Left renal pelvis (tissue), 4 donors: ENCODE measurements at regions not wholly inside any gene's neighbourhood (a gene's known extent, or its start where the extent isn't known, plus 50 kb on each side); places are given as distances from the start of the nearest gene placed in this dataset.
"Not testable (repeated sequence)": the region's sequence is repeated elsewhere in the genome, so short reads cannot be mapped to it uniquely, and the experiment has no call there.

Source experiments
- DNase-seq, 4 donors: peaks; one replicate each; pipeline ENCODE4 v3.0.0-alpha.2; 2013; ENCODE audit warnings: low read depth in 4 of 4, low spot score in 3 of 4

GRCh38 chr9:42325142-42325541 is 141.7 kb downstream of the SPATA31A6 start:
- DNase-seq = not testable (repeated sequence)

DNA sequence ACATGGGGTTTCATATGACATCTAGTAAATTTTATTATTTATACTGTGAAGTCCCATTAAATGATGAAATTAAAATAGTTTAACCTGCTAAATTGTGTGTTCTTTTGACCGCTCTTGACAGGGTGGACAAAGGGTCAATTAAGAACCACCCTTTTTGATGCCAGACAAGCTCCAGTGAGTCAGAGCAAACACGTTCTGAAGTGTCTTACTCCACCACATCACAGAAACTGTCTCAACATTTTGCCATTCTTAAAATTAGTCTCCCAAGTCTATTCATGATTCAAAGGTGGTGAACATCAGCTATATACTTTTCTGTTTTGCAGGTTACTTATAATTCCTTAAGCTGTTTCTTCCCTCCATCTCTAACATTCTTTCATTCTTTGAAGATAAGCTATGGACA is 142.1 kb downstream of the SPATA31A6 start:
- not testable (repeated sequence) for DNase-seq

DNA sequence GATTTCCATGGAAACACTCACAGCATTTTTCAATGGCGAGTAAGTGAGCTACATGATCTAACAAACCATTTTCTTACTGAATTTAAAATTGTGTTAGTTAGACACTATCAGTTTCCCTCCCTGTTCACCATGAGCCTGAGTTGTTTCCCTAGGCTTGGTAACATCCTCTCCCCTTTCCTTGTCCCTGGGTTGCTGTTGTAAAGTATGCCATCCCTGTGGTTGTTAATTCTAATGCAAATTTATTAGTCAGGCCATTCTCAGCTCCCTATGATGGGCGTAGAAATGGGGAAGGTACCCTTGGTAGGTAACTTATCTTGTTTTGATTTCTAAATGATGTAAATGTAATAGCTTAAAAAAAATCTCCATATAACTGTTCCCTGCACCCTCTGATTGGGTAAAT is 143.0 kb downstream of the SPATA31A6 start:
- not testable (repeated sequence) for DNase-seq

- not testable (repeated sequence) for DNase-seq
Measured at GRCh38 chr9:42335342-42335741, 151.9 kb downstream of the SPATA31A6 start.

- not testable (repeated sequence) for DNase-seq
Measured at GRCh38 chr9:42335984-42336657, 152.7 kb downstream of the SPATA31A6 start.

DNA sequence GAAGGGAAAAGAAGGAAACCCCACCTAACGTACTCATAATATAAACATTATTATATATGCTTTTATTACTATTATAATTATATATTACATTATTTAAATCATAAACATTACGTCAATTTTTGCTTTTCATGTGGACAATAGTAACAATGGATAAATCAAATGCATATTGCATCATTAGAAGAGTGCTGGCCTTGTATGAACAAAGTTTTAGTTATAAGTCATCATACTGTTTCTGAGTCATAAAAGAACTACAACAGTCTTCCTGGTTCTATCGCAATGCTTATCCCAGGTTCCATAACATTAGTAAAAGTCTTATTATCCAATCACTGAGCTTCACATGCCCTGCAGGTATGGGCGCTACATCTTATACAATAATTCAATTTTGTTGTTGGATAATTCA is 154.8 kb downstream of the SPATA31A6 start:
- DNase-seq = not testable (repeated sequence)

- DNase-seq = not testable (repeated sequence)
Measured at GRCh38 chr9:42339671-42340434, 156.4 kb downstream of the SPATA31A6 start.

GRCh38 chr9:42340435-42340723 is 156.9 kb downstream of the SPATA31A6 start:
- not testable (repeated sequence) for DNase-seq

DNA sequence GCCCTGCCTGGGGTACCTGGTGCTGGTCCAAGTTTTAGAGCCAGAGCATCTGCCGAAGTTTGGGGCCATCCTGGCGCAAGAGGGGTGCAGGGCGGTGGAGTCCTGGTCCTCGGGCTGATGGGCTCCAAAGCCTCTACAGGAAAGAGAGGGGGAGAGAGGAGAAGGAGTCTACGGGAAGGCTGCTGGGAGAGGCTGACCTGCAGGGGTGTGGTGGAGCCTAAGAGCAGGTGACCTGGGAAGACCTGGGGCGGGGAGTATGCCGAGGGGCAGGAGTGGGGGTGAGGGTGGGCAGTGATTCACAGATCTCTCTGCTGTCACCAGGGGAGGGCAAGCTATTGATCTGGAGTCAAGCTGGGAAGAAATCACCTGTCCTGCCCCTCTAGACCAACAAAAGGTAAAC is 158.4 kb downstream of the SPATA31A6 start:
- not testable (repeated sequence) for DNase-seq

GRCh38 chr9:42342297-42342696 is 158.8 kb downstream of the SPATA31A6 start:
- not testable (repeated sequence) for DNase-seq

DNA sequence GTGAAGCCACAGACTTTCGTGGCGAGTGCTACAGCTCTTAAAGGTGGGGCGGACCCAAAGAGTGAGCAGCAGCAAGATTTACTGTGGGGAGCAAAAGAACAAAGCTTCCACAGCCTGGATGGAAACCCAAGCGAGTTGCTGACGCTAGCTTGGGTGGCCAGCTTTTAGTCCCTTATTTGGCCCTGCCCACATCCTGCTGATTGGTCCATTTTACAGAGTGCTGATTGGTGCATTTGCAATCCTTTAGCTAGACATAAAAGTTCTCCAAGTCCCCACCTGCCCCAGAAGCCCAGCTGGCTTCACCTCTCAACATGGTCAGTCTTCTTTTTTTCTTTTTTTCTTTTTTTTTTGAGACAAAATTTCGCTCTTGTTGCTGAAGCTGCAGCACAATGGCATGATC is 161.0 kb downstream of the SPATA31A6 start:
- not testable (repeated sequence) for DNase-seq

GRCh38 chr9:42346916-42347315 is 163.5 kb downstream of the SPATA31A6 start:
- not testable (repeated sequence) for DNase-seq

DNA sequence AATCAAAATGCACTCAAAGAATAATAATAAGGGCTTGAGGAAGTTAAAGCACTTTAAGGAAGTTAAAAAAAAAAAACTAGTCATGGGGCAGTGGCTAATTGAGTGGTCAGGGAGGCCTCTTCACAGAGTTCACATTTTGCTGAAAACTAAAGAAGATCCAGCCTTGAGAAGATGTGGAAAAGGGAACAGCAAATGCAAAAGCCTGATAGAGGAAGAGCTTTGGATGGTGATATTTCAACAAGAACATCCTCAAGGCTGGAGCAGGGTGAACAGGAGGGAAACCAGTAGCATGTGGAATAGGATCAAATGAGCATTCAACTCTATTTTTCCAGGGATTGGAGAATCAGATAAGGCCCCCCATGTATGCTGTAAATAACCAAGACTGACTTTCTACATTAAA is 165.7 kb downstream of the SPATA31A6 start:
- not testable (repeated sequence) for DNase-seq

DNA sequence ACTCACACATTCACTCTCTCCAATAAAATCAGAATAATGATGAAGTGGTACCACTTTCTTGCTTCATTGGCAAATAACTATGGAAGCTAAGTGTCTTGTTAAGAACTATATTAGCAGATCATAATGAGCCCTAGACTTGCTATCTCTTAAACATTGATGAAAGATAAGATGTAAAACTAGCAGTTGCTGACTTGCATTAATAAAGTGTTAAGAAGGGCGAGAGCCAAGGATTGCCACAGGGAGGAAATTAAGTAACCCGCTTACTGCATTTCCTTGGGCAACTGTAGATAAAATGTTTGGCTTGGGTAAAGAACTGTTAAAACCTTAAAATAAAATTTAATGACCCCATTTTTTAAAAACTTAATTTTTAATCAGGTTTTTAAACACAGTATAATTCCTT is 167.0 kb downstream of the SPATA31A6 start:
- DNase-seq = not testable (repeated sequence)

DNA sequence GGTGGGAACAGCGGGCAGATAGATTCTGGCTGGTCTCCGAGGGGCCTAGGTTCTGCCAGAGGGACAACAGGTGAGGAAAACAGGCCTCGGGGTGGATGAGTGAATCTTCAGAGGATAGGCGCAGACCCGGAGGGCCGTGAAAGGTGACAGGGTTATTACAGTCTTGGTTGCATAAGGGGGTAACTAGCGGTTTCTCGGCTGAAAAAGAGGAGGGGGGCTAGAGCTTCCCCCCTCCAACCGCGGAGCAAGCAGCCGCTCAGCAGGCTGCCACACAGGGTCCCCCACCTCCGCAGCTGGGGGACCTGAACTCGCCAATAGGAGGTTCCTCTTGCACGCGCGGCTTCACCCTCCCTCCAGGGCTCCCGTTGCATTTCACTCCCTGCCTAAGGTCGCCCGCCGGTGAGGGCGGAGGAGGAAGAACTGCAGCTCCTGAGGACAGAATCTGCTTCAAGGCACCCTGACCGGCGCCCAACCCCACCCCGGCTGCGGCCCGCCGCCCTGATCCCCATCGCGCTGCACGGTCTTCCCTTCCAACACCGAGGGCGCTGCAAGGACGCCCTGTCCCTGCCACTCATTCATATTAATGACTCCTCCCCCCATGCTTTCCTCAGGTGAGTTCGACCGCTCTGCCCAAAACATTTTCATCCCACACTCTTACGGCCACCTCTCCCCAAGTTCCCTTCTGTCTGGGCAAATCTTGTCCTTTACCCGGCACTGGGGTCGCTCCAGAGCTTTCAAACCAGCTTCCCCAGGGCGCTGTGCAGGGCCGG is 174.3 kb downstream of the SPATA31A6 start:
- DNase-seq = not testable (repeated sequence)

DNA sequence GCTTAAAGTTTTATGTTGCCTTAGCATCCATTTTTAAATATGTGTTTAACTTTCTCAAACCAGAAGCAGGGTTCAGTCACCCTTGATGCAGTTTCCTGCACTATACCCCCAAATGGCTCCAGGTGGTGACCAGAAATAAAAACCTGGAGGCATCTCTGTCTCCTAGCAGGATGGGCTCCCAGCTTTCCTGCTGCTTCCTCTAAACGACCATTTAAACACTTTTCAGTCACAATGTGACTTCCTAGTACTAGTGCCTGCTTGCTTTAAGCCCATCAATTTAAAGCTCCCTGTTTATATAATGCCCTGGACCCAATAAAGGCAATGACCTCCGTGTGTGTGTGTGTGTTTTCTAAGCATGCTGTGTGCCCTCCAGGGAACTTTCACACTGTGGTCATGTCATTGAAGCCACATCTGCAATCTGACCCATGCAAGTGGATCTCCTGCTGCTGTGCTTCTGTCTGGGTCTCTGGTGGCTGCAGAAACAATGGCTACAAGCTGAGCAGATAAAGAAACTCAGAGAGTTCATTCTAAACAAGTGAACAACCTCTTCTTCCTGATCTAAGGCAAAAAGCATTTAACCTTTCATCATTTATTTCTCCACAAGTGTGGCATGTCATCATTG is 175.3 kb downstream of the SPATA31A6 start:
- DNase-seq = not testable (repeated sequence)

- not testable (repeated sequence) for DNase-seq
Measured at GRCh38 chr9:42364410-42365243, 181.2 kb downstream of the SPATA31A6 start.

GRCh38 chr9:42365244-42365945 is 181.9 kb downstream of the SPATA31A6 start:
- DNase-seq = not testable (repeated sequence)

DNA sequence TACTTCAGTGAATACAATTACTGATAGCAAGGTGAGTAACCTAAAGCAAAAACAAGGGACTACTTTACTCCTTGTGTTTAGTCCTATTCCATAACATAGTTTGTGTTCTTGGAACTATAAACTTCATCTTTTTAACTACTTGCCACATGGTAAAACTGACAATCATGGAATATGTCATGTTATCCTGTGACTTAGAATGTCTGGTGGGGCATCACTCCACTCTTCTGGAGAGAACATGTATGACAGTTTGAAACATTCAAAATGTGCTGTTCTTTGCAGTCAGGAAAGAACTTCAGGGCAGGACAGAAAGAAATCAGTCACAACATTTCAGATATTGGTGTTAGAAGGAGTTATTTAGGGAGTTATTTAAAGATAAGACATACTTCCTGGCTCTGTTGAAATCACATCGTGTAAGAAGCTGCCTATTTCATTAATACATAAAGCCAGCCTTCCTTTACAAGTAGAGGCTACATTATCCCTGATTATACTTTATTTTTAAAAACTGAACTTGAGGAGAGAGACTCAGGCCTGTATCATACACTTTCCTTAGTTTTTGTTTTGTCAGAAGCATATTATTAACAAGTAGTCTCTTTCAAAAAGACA is 184.9 kb downstream of the SPATA31A6 start:
- not testable (repeated sequence) for DNase-seq
